H9 (cell line): ENCODE measurements at regions not wholly inside any gene's neighbourhood (a gene's known extent, or its start where the extent isn't known, plus 50 kb on each side); places are given as distances from the start of the nearest gene placed in this dataset.
"Not testable (repeated sequence)": the region's sequence is repeated elsewhere in the genome, so short reads cannot be mapped to it uniquely, and the experiment has no call there.

ENCODE experiments used
- DNase-seq: peaks from one replicate; pipeline ENCODE4 v3.0.0-alpha.2; 2017
- H2AFZ ChIP-seq: one replicate; pipeline ENCODE4 v1.6.1; 2013; ENCODE audit warnings: mild to moderate bottlenecking, low read length, control low read depth, moderate library complexity
- H2AK5ac ChIP-seq: 2 replicates; pipeline ENCODE4 v1.6.1; 2013; ENCODE audit warnings: low read length, control low read depth, mixed read lengths; ENCODE audit not compliant: insufficient read length
- H2BK120ac ChIP-seq: one replicate; pipeline ENCODE4 v1.6.1; 2013; ENCODE audit warnings: low read depth, mild to moderate bottlenecking, low read length, control low read depth, inconsistent platforms; ENCODE audit not compliant: poor library complexity, severe bottlenecking
- H2BK12ac ChIP-seq: 2 replicates; pipeline ENCODE4 v1.6.1; 2013; ENCODE audit warnings: low read length, control low read depth, mixed read lengths, low read depth; ENCODE audit not compliant: insufficient read length
- H2BK15ac ChIP-seq: 2 replicates; pipeline ENCODE4 v1.6.1; 2013; ENCODE audit warnings: low read depth, low read length, control low read depth
- H2BK20ac ChIP-seq: one replicate; pipeline ENCODE4 v1.6.1; 2013; ENCODE audit warnings: low read depth, mild to moderate bottlenecking, low read length, control low read depth, inconsistent platforms; ENCODE audit not compliant: poor library complexity, severe bottlenecking
- H2BK5ac ChIP-seq: 2 replicates; pipeline ENCODE4 v1.6.1; 2013; ENCODE audit warnings: low read length, control low read depth, mixed read lengths; ENCODE audit not compliant: insufficient read length
- H3K14ac ChIP-seq: 2 replicates; pipeline ENCODE4 v1.6.1; 2013; ENCODE audit warnings: low read length, control low read depth; ENCODE audit not compliant: insufficient read depth
- H3K18ac ChIP-seq: 2 replicates; pipeline ENCODE4 v1.6.1; 2013; ENCODE audit warnings: low read depth, mild to moderate bottlenecking, mixed read lengths, low read length, control low read depth; ENCODE audit not compliant: insufficient read length
- H3K23ac ChIP-seq: 2 replicates; pipeline ENCODE4 v1.6.1; 2013; ENCODE audit warnings: low read length, control low read depth, mixed read lengths, low read depth; ENCODE audit not compliant: insufficient read length
- H3K23me2 ChIP-seq: 2 replicates; pipeline ENCODE4 v1.6.1; 2013; ENCODE audit warnings: low read depth, mild to moderate bottlenecking, mixed read lengths, low read length, control low read depth; ENCODE audit not compliant: insufficient read length, poor library complexity, severe bottlenecking
- H3K27ac ChIP-seq: 2 replicates; pipeline ENCODE4 v1.5.1; 2013; ENCODE audit warnings: low read length, control low read depth, mixed read lengths, low read depth; ENCODE audit not compliant: insufficient read length
- H3K27me3 ChIP-seq: 2 replicates; pipeline ENCODE4 v1.6.1; 2013; ENCODE audit warnings: low read length, control low read depth, inconsistent platforms; ENCODE audit not compliant: insufficient read depth
- H3K4ac ChIP-seq: 2 replicates; pipeline ENCODE4 v1.6.1; 2013; ENCODE audit warnings: low read depth, mild to moderate bottlenecking, control low read depth, inconsistent platforms, low read length, moderate library complexity
- H3K4me1 ChIP-seq: 2 replicates; pipeline ENCODE4 v1.6.1; 2013; ENCODE audit warnings: low read length, control low read depth, inconsistent platforms; ENCODE audit not compliant: insufficient read depth
- H3K4me2 ChIP-seq: 2 replicates; pipeline ENCODE4 v1.6.1; 2013; ENCODE audit warnings: low read length, control low read depth, mixed read lengths; ENCODE audit not compliant: insufficient read length, insufficient read depth
- H3K56ac ChIP-seq: 2 replicates; pipeline ENCODE4 v1.6.1; 2013; ENCODE audit warnings: low read depth, mild to moderate bottlenecking, mixed read lengths, low read length, control low read depth; ENCODE audit not compliant: insufficient read length
- H3K79me1 ChIP-seq: 2 replicates; pipeline ENCODE4 v1.6.1; 2013; ENCODE audit warnings: low read depth, mild to moderate bottlenecking, moderate library complexity, low read length, control low read depth, inconsistent platforms; ENCODE audit not compliant: insufficient read depth, poor library complexity, severe bottlenecking
- H3K79me2 ChIP-seq: 2 replicates; pipeline ENCODE4 v1.6.1; 2013; ENCODE audit warnings: low read length, control low read depth, inconsistent platforms; ENCODE audit not compliant: insufficient read depth
- H3K9ac ChIP-seq: 2 replicates; pipeline ENCODE4 v1.6.1; 2013; ENCODE audit warnings: low read length, control low read depth, mixed read lengths; ENCODE audit not compliant: insufficient read length; ENCODE audit errors: extremely low read depth
- H3K9me3 ChIP-seq: one replicate; pipeline ENCODE4 v1.6.1; 2013; ENCODE audit warnings: low read depth, low read length, inconsistent platforms; ENCODE audit not compliant: control insufficient read depth
- H3T11ph ChIP-seq: one replicate; pipeline ENCODE4 v1.6.1; 2013; ENCODE audit warnings: mild to moderate bottlenecking, low read length, control low read depth, inconsistent platforms
- H4K20me1 ChIP-seq: one replicate; pipeline ENCODE4 v1.6.1; 2013; ENCODE audit not compliant: control insufficient read depth, insufficient read length, insufficient read depth
- H4K5ac ChIP-seq: 2 replicates; pipeline ENCODE4 v1.6.1; 2013; ENCODE audit warnings: low read depth, mild to moderate bottlenecking, mixed read lengths, low read length, control low read depth; ENCODE audit not compliant: insufficient read length
- H4K8ac ChIP-seq: replicated peaks from 2 replicates; pipeline ENCODE4 v1.6.1; 2013; ENCODE audit warnings: low read length, control low read depth, mixed read lengths, low read depth; ENCODE audit not compliant: insufficient read length
- H4K91ac ChIP-seq: 2 replicates; pipeline ENCODE4 v1.6.1; 2013; ENCODE audit warnings: low read depth, mild to moderate bottlenecking, moderate library complexity, mixed read lengths, low read length, control low read depth; ENCODE audit not compliant: insufficient read length
- H3K27ac Mint-ChIP-seq, 3 experiments: 2 replicates in 2 of 3; 3 replicates in 1 of 3; pipeline ENCODE4 v1.8.0; 2020 to 2021; ENCODE audit warnings: mixed read lengths in 3 of 3, mild to moderate bottlenecking in 1 of 3, moderate library complexity in 1 of 3
- H3K27me3 Mint-ChIP-seq: 2 replicates; pipeline ENCODE4 v1.8.0; 2021; ENCODE audit warnings: low read depth, mild to moderate bottlenecking, moderate library complexity, mixed read lengths
- H3K36me3 Mint-ChIP-seq, 3 experiments: 2 replicates in 2 of 3; 3 replicates in 1 of 3; pipeline ENCODE4 v1.8.0; 2020 to 2021; ENCODE audit warnings: low read depth in 3 of 3, mixed read lengths in 3 of 3; ENCODE audit not compliant: insufficient read depth in 1 of 3
- H3K4me1 Mint-ChIP-seq, 2 experiments: 2 replicates each; pipeline ENCODE4 v1.8.0; 2020; ENCODE audit warnings: mixed read lengths in 2 of 2
- H3K4me3 Mint-ChIP-seq, 2 experiments: 2 replicates in 1 of 2; 3 replicates in 1 of 2; pipeline ENCODE4 v1.8.0; 2020 to 2021; ENCODE audit warnings: mild to moderate bottlenecking in 2 of 2, mixed read lengths in 2 of 2, moderate library complexity in 1 of 2
- H3K9me3 Mint-ChIP-seq, 2 experiments: 2 replicates in 1 of 2; 3 replicates in 1 of 2; pipeline ENCODE4 v1.8.0; 2020; ENCODE audit warnings: mild to moderate bottlenecking in 2 of 2, mixed read lengths in 2 of 2, moderate library complexity in 1 of 2
- CTCF ChIP-seq: fragments of 200-600 bp; sonication (generic); conservative IDR thresholded peaks from 3 replicates; pipeline ENCODE4 v1.8.0; 2021; ENCODE audit warnings: antibody characterized with exemption, mild to moderate bottlenecking
- WGBS: extraction: QIAGEN DNeasy Blood & Tissue Kit; methylation state at CpG from one replicate; pipeline ENCODE4 v1.1.7; 2013; ENCODE audit warnings: missing lambda C conversion rate, low lambda C conversion rate, mixed read lengths; ENCODE audit not compliant: insufficient read length; ENCODE audit errors: extremely low coverage; 5-methylcytosine and 5-hydroxymethylcytosine counted together

- Histone ChIP-seq H2BK5ac (no peak overlapping the region), H4K91ac (no peak overlapping the region), H2BK20ac (no peak overlapping the region), H3K14ac (no peak overlapping the region), H3K4me2 (no peak overlapping the region), H2BK12ac (no peak overlapping the region), H3K23ac (no peak overlapping the region), H2BK120ac (no peak overlapping the region), H2AFZ (no peak overlapping the region), H3K4me1 (0 out of 2 replicates have a peak, but pooled peaks cover 2% of the 10 kb centered on the region), H2AK5ac (no peak overlapping the region), H3K79me2 (no peaks in the 10 kb centered on the region), H3K9ac (no peak overlapping the region), H3K23me2 (no peaks in the 10 kb centered on the region), H3T11ph (no peak overlapping the region), H3K27me3 (no peaks in the 10 kb centered on the region), H3K56ac (no peak overlapping the region), H3K9me3 (no peaks in the 10 kb centered on the region), H4K8ac (no peak overlapping the region), H4K20me1 (no peaks in the 10 kb centered on the region), H2BK15ac (no peak overlapping the region), H3K18ac (no peak overlapping the region), H3K79me1 (no peaks in the 10 kb centered on the region), H4K5ac (no peak overlapping the region), H3K4ac (no peak overlapping the region), H3K27ac (no peak overlapping the region)
- DNase-seq = no peak
- H3K27me3 Mint-ChIP-seq = no peaks in the 10 kb centered on the region; the same call in 1 of the 2 replicates
- peaks cover 0 to 4% of the 10 kb centered on the region in 2 experiments; a peak in 2 of 5 replicates for H3K9me3 Mint-ChIP-seq
- H3K36me3 Mint-ChIP-seq = no peaks in the 10 kb centered on the region; a peak in 1 of 7 replicates
- TF ChIP-seq CTCF = no peak
- no peak overlapping the region for H3K4me3 Mint-ChIP-seq
- H3K4me1 Mint-ChIP-seq = no peaks in the 10 kb centered on the region
- no peak overlapping the region for H3K27ac Mint-ChIP-seq
Observed at GRCh38 chr6:122931916-122932315, 64.1 kb upstream of the CLVS2 start.

GRCh38 chr6:122944936-122945335, 51.1 kb upstream of the CLVS2 start:
- not testable (repeated sequence) for H4K20me1 ChIP-seq, H3T11ph ChIP-seq, H3K79me2 ChIP-seq, H3K27me3 ChIP-seq, H3K9ac ChIP-seq, H3K4me1 ChIP-seq, H3K36me3 Mint-ChIP-seq, H3K79me1 ChIP-seq, H4K8ac ChIP-seq, H3K9me3 ChIP-seq, H3K23me2 ChIP-seq, H2BK20ac ChIP-seq, H4K91ac ChIP-seq, H3K27ac ChIP-seq, H3K27ac Mint-ChIP-seq, H2AK5ac ChIP-seq, H3K56ac ChIP-seq, DNase-seq, H3K4me2 ChIP-seq, H2BK12ac ChIP-seq, H2BK15ac ChIP-seq, H3K14ac ChIP-seq, H3K23ac ChIP-seq, H3K4me3 Mint-ChIP-seq, H2BK5ac ChIP-seq, H4K5ac ChIP-seq, H3K4me1 Mint-ChIP-seq, H3K18ac ChIP-seq, H3K27me3 Mint-ChIP-seq, H3K4ac ChIP-seq, H2AFZ ChIP-seq, H2BK120ac ChIP-seq
- no CpG with 5 or more reads among the region's 6 CpGs for WGBS
- H3K9me3 Mint-ChIP-seq = peaks cover 8 to 10% of the 10 kb centered on the region in 2 experiments; a peak in 3 of 5 replicates
